HEK293 (cell line): ENCODE measurements at regions not wholly inside any gene's neighbourhood (a gene's known extent, or its start where the extent isn't known, plus 50 kb on each side); places are given as distances from the start of the nearest gene placed in this dataset.

Source experiments
- GLI4 ChIP-seq: fragments of 450-650 bp; formaldehyde crosslinking; IDR thresholded peaks from 2 replicates; pipeline ENCODE4 v1.5.1; 2016; ENCODE audit warnings: missing biosample characterization, missing genetic modification characterization
- KLF16 ChIP-seq: fragments of 450-650 bp; formaldehyde crosslinking; IDR thresholded peaks from 2 replicates; pipeline ENCODE4 v1.5.1; 2017; ENCODE audit warnings: missing biosample characterization, missing genetic modification characterization
- KLF7 ChIP-seq: fragments of 450-650 bp; formaldehyde crosslinking; IDR thresholded peaks from 2 replicates; pipeline ENCODE4 v1.5.1; 2016; ENCODE audit warnings: missing biosample characterization, missing genetic modification characterization, borderline replicate concordance
- MEIS1 ChIP-seq: sonication (generic); formaldehyde crosslinking; IDR thresholded peaks from 2 replicates; pipeline ENCODE4 v1.8.1; 2022; ENCODE audit warnings: missing genetic modification reagents, mild to moderate bottlenecking, borderline replicate concordance
- OSR2 ChIP-seq: fragments of 450-650 bp; formaldehyde crosslinking; IDR thresholded peaks from 2 replicates; pipeline ENCODE4 v1.5.1; 2016; ENCODE audit warnings: missing biosample characterization, missing genetic modification characterization
- OVOL3 ChIP-seq: fragments of 450-650 bp; formaldehyde crosslinking; IDR thresholded peaks from 2 replicates; pipeline ENCODE4 v1.5.1; 2016; ENCODE audit warnings: missing biosample characterization, missing genetic modification characterization
- TCF7L2 ChIP-seq: IDR thresholded peaks from 2 replicates; pipeline ENCODE4 v1.6.1; 2011; ENCODE audit warnings: low read depth, mild to moderate bottlenecking, inconsistent platforms, low read length, moderate library complexity, borderline replicate concordance
- ZFP69B ChIP-seq: fragments of 450-650 bp; formaldehyde crosslinking; IDR thresholded peaks from 2 replicates; pipeline ENCODE4 v1.5.1; 2016; ENCODE audit warnings: missing biosample characterization, missing genetic modification characterization
- ZIC2 ChIP-seq: fragments of 450-650 bp; formaldehyde crosslinking; IDR thresholded peaks from 2 replicates; pipeline ENCODE4 v1.5.1; 2016; ENCODE audit warnings: missing biosample characterization, missing genetic modification characterization
- ZNF10 ChIP-seq: fragments of 450-650 bp; formaldehyde crosslinking; IDR thresholded peaks from 2 replicates; pipeline ENCODE4 v1.5.1; 2017; ENCODE audit warnings: missing biosample characterization, missing genetic modification characterization
- ZNF138 ChIP-seq: fragments of 450-650 bp; formaldehyde crosslinking; IDR thresholded peaks from 2 replicates; pipeline ENCODE4 v1.5.1; 2016; ENCODE audit warnings: missing biosample characterization, missing genetic modification characterization, borderline replicate concordance
- ZNF148 ChIP-seq: fragments of 450-650 bp; formaldehyde crosslinking; IDR thresholded peaks from 2 replicates; pipeline ENCODE4 v1.5.0; 2017; ENCODE audit warnings: missing biosample characterization, missing genetic modification characterization, borderline replicate concordance
- ZNF24 ChIP-seq: fragments of 450-650 bp; formaldehyde crosslinking; IDR thresholded peaks from 2 replicates; pipeline ENCODE4 v1.5.1; 2016; ENCODE audit warnings: missing biosample characterization, missing genetic modification characterization
- ZNF248 ChIP-seq: fragments of 450-650 bp; formaldehyde crosslinking; IDR thresholded peaks from 2 replicates; pipeline ENCODE4 v1.5.1; 2017; ENCODE audit warnings: missing biosample characterization, missing genetic modification characterization
- ZNF274 ChIP-seq, 2 experiments: fragments of 200-500 bp in 1 of 2; fragments of 450-650 bp in 1 of 2; sonication (Bioruptor generic) in 1 of 2; formaldehyde crosslinking in 1 of 2; IDR thresholded peaks; 2 replicates each; pipeline versions ENCODE4 v1.5.1 to v1.6.1; 2014 to 2016; ENCODE audit warnings: borderline replicate concordance in 1 of 2, inconsistent platforms in 1 of 2, low read length in 1 of 2, missing biosample characterization in 1 of 2, missing genetic modification characterization in 1 of 2
- ZNF280C ChIP-seq: fragments of 450-650 bp; formaldehyde crosslinking; IDR thresholded peaks from 2 replicates; pipeline ENCODE4 v1.5.1; 2016; ENCODE audit warnings: missing biosample characterization, missing genetic modification characterization
- ZNF354C ChIP-seq: fragments of 450-650 bp; formaldehyde crosslinking; IDR thresholded peaks from 2 replicates; pipeline ENCODE4 v1.5.1; 2016; ENCODE audit warnings: missing biosample characterization, missing genetic modification characterization, low read depth, borderline replicate concordance
- ZNF366 ChIP-seq: fragments of 450-650 bp; formaldehyde crosslinking; conservative IDR thresholded peaks from 2 replicates; pipeline ENCODE4 v1.5.1; 2016; ENCODE audit warnings: missing biosample characterization, missing genetic modification characterization
- ZNF391 ChIP-seq: fragments of 450-650 bp; formaldehyde crosslinking; IDR thresholded peaks from 2 replicates; pipeline ENCODE4 v1.5.1; 2016; ENCODE audit warnings: low read depth, missing biosample characterization, missing genetic modification characterization, borderline replicate concordance
- ZNF394 ChIP-seq: fragments of 450-650 bp; formaldehyde crosslinking; IDR thresholded peaks from 2 replicates; pipeline ENCODE4 v1.5.1; 2016; ENCODE audit warnings: missing biosample characterization, missing genetic modification characterization, mild to moderate bottlenecking, moderate library complexity, borderline replicate concordance
- ZNF423 ChIP-seq: fragments of 450-650 bp; formaldehyde crosslinking; IDR thresholded peaks from 2 replicates; pipeline ENCODE4 v1.5.1; 2016; ENCODE audit warnings: missing biosample characterization, missing genetic modification characterization
- ZNF488 ChIP-seq: fragments of 450-650 bp; formaldehyde crosslinking; IDR thresholded peaks from 2 replicates; pipeline ENCODE4 v1.5.1; 2016; ENCODE audit warnings: missing biosample characterization, missing genetic modification characterization
- ZNF510 ChIP-seq: fragments of 450-650 bp; formaldehyde crosslinking; IDR thresholded peaks from 2 replicates; pipeline ENCODE4 v1.5.1; 2018; ENCODE audit warnings: mild to moderate bottlenecking, missing genetic modification characterization, missing biosample characterization; ENCODE audit not compliant: insufficient replicate concordance
- ZNF521 ChIP-seq: fragments of 450-650 bp; formaldehyde crosslinking; IDR thresholded peaks from 2 replicates; pipeline ENCODE4 v1.5.1; 2017; ENCODE audit warnings: missing biosample characterization, mild to moderate bottlenecking, missing genetic modification characterization
- ZNF544 ChIP-seq: fragments of 450-650 bp; formaldehyde crosslinking; IDR thresholded peaks from 2 replicates; pipeline ENCODE4 v1.5.0; 2017; ENCODE audit warnings: missing biosample characterization, missing genetic modification characterization
- ZNF571 ChIP-seq: fragments of 450-650 bp; formaldehyde crosslinking; IDR thresholded peaks from 2 replicates; pipeline ENCODE4 v1.5.0; 2017; ENCODE audit warnings: missing biosample characterization, missing genetic modification characterization
- ZNF621 ChIP-seq: fragments of 450-650 bp; formaldehyde crosslinking; IDR thresholded peaks from 2 replicates; pipeline ENCODE4 v1.5.1; 2017; ENCODE audit warnings: missing biosample characterization, missing genetic modification characterization
- ZNF768 ChIP-seq: fragments of 450-650 bp; formaldehyde crosslinking; IDR thresholded peaks from 2 replicates; pipeline ENCODE4 v1.5.1; 2018; ENCODE audit warnings: missing biosample characterization, mild to moderate bottlenecking, missing genetic modification characterization
- ZNF830 ChIP-seq: fragments of 450-650 bp; IDR thresholded peaks from 2 replicates; pipeline ENCODE4 v1.5.0; 2018; ENCODE audit warnings: missing biosample characterization, missing genetic modification characterization, low read depth, mild to moderate bottlenecking, moderate library complexity
- ZNF837 ChIP-seq: fragments of 450-650 bp; formaldehyde crosslinking; IDR thresholded peaks from 2 replicates; pipeline ENCODE4 v1.5.1; 2016; ENCODE audit warnings: missing biosample characterization, missing genetic modification characterization
- TF ChIP-seq, protein P1 (sequence below): fragments of 450-650 bp; formaldehyde crosslinking; IDR thresholded peaks from 2 replicates; pipeline ENCODE4 v1.5.1; 2016; ENCODE audit warnings: missing biosample characterization, missing genetic modification characterization
- TF ChIP-seq, protein P2 (sequence below): fragments of 450-650 bp; formaldehyde crosslinking; IDR thresholded peaks from 2 replicates; pipeline ENCODE4 v1.5.1; 2016; ENCODE audit warnings: missing biosample characterization, missing genetic modification characterization, low read depth

DNA sequence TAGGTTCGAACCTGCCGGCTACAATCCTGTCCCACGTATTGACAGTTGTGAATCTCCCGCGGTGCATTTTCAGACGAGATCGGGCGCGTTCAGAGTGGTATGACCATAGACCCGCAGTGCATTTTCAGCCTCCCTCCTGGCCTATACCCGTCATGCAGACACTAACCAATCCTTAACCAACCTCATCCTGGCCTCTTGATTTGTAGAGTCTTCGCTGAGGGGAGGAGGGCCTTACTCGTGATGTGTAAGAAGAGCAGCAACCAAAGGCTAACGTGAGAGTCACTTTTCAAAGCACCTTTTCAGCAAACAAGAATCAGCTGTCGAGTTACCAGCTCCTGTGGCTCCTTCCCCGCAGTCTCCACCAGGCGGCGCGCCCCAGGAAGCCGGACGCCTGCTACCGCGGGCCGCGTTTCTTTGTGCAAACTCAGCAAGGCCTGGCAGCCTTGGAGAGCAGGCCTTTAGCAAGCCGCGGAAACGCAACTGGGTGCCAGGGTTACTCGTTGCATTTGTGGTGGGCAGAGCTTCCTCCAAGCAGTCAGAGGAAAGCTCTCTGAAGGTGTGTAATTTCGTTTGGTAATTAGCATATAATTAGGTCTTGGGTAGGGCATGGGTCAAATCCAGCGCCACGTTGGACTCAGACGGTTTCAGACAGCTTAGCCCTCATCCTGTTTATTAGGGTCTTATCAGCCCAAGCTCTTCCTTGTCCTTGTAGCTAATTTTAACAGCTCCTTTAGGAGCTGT, 139.8 kb downstream of the OR2B2 start (continued):
- TF ChIP-seq TCF7L2 (no peak), ZNF394 (peak; percentile 75), MEIS1 (no peak), KLF7 (tag by site-specific recombination) (no peak), ZNF423 (tag by site-specific recombination) (peak; percentile 63; the same call in 1 of the 2 replicates), ZNF10 (no peak; the same call in 1 of the 2 replicates), ZNF571 (tag by site-specific recombination) (no peak), ZNF391 (tag by site-specific recombination) (no peak; the same call in 1 of the 2 replicates), OSR2 (tag by site-specific recombination) (peak; percentile 86), ZNF354C (no peak), ZNF280C (tag by site-specific recombination) (no peak), ZNF510 (tag by site-specific recombination) (no peak), ZNF621 (no peak), ZFP69B (tag by site-specific recombination) (0 out of 2 replicates have a peak, but pooled peaks have one; percentile 19), ZNF138 (tag by site-specific recombination) (no peak), ZNF544 (tag by site-specific recombination) (no peak), ZNF521 (no peak), OVOL3 (tag by site-specific recombination) (no peak), ZNF148 (tag by site-specific recombination) (no peak), ZNF768 (tag by site-specific recombination) (no peak), ZNF830 (tag by site-specific recombination) (no peak), ZIC2 (peak; percentile 97), ZNF366 (tag by site-specific recombination) (0 out of 2 replicates have a peak, but pooled peaks have one; percentile 35), ZNF837 (tag by site-specific recombination) (no peak), GLI4 (tag by site-specific recombination) (no peak), KLF16 (no peak), ZNF488 (tag by site-specific recombination) (no peak), ZNF274 (IDR thresholded peaks at IDR 0.05; ENCODE audit: low read length) (no peak), ZNF274 (tag by site-specific recombination; IDR thresholded peaks at IDR 0.05; ENCODE audit: borderline replicate concordance) (no peak), ZNF24 (tag by site-specific recombination) (no peak; the same call in 1 of the 2 replicates), ZNF248 (no peak)
- TF ChIP-seq, protein P1, sequence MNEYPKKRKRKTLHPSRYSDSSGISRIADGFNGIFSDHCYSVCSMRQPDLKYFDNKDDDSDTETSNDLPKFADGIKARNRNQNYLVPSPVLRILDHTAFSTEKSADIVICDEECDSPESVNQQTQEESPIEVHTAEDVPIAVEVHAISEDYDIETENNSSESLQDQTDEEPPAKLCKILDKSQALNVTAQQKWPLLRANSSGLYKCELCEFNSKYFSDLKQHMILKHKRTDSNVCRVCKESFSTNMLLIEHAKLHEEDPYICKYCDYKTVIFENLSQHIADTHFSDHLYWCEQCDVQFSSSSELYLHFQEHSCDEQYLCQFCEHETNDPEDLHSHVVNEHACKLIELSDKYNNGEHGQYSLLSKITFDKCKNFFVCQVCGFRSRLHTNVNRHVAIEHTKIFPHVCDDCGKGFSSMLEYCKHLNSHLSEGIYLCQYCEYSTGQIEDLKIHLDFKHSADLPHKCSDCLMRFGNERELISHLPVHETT (tag by site-specific recombination), result no peak; the same call in 1 of the 2 replicates
- TF ChIP-seq, protein P2, sequence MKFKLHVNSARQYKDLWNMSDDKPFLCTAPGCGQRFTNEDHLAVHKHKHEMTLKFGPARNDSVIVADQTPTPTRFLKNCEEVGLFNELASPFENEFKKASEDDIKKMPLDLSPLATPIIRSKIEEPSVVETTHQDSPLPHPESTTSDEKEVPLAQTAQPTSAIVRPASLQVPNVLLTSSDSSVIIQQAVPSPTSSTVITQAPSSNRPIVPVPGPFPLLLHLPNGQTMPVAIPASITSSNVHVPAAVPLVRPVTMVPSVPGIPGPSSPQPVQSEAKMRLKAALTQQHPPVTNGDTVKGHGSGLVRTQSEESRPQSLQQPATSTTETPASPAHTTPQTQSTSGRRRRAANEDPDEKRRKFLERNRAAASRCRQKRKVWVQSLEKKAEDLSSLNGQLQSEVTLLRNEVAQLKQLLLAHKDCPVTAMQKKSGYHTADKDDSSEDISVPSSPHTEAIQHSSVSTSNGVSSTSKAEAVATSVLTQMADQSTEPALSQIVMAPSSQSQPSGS (tag by site-specific recombination), result no peak
